Non-pigmented ciliary epithelial cell (primary cell): ENCODE measurements at regions not wholly inside any gene's neighbourhood (a gene's known extent, or its start where the extent isn't known, plus 50 kb on each side); places are given as distances from the start of the nearest gene placed in this dataset.
"Not testable (repeated sequence)": the region's sequence is repeated elsewhere in the genome, so short reads cannot be mapped to it uniquely, and the experiment has no call there.

Experiments
- DNase-seq: peaks from one replicate; pipeline ENCODE4 v3.0.0-alpha.2; 2010; ENCODE audit warnings: low read depth

DNA sequence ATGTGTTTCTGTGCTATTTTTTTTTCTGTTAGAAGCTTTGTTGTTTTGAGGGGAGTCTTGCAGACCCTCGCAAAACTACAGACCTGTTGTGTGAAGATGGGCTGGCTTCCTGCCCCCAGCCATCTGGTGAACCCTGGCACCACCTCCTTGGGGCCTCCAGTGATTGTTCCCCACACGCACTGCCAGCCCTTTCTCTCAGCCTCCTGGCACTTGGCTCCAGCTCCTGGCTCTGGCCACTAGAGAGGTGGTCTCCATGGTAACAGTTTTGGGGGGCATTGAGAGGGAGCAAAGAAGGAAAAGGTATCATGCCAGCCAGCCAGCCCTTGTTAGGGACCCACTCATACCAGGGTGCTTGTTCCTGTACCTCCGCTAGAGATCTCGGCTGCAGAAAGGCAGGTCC lies 176.4 kb upstream of the RPH3A start:
- DNase-seq = no peak

DNA sequence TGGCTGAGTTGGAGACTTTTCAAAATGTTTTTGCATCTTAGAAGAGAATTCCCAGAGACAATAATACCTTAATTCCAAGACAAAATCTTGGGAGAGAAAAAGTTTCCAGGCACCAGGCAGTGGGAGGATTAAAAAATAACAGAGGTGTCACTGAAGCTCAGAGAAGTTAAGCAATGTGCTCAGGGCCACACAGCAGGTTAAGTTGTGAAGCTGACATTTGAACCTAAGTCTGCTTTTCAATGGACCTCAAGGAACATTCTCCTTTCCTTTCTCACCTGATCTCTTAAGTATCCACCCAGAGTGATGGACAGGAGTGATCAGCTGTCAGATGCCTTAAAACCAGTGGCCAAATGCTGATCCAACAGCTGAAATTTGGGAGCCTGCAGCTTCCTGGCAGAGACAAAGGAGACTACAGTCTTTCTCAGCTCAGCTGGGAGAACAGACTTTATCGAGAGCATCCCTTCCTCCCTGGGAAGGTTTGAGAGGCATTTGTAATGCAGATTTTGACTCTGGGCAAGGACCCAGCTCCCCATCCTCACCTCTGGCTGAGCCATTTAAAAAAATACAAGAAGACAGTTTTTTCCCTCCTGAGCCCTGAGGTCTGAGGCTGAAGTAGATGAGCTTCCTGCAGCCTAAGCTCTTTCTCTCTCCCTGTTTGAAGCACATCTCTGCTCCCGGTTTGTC lies 174.9 kb upstream of the RPH3A start:
- no peak for DNase-seq

DNA sequence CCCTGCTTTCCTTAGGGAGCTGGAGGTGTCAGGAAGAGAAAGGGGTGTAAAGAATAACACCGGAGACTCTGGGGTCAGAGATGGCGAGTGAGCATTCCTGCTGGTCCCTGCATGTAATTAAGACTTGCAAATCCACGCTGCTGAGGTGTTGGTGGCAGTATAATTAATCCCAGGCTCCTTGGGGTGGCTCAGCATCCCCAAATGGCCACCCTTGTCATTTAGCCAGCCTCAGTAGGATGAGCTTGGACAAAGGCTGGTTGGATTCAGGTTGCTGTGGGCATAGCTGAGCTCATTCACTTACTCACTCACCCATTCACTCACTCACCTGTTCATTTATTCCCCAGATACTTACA lies 174.4 kb upstream of the RPH3A start:
- DNase-seq = no peak

DNA sequence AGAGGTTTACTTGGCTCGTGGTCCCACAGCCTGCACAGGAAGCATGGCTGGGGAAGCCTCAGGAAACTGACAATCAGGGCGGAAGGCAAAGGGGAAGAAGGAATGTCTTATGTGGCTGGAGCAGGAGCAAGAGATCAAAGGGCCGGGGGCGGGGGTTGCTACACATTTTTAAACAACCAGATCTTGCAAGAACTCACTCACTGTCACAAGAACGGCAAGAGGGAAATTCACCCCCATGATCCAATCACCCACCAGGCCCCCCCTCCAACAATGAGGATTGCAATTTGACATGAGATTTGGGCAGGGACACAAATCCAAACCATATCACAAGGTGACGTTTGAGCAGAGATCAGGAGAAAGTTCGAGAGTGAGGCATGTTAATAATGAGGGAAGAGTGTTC lies 163.7 kb upstream of the RPH3A start:
- no peak for DNase-seq

DNA sequence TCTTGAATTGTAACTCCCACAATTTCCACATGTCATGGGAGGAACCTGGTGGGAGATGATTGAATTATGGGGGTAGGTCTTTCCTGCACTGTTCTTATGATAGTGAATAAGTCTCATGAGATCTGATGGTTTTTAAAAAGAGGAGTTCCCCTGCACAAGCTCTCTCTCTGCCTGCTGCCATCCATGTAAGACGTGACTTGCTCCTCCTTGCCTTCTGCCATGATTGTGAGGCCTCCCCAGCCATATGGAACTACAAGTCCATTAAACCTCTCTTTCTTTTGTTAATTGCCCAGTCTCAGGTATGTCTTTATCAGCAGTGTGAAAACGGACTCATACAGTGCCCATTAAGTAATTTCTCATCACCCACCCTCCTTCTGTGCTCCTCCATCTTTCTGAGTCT lies 159.6 kb upstream of the RPH3A start:
- not testable (repeated sequence) for DNase-seq

DNA sequence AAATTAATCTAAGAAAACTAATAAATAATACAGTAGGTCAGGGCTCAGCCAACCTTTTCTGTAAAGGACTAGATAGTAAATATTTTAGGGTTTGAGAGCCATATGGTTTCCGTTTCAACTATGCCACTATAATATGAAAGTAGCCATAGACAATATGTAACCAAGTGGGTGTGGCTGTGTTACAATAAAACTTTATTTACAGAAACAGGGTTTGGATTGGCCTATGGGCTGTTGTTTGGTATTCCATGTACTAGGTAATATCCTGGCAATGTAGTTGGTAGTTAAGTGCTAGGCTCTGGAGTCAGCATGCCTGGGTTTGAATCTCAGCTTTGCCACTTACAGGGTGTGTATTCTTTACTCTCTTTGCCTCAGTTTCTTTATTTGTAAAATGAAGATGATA lies 156.5 kb upstream of the RPH3A start:
- no peak for DNase-seq

DNA sequence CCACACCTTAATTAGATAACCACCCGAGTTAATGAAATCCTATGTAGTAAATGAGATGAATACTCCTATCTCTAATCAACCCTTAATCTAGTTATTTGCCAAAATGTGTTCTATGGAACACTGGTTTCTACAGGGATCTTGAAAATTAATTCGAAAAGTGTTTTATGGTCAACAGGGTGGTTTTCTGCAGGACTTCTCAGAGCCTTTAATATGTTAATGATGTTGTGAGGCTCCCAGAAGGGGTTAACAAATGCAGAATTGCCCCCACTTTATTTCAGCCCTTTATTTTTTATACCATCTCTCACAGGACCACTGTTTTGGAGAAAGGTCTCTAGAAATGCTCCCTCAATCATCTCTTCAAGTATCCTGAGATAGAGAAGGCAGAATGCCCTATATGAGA lies 153.1 kb upstream of the RPH3A start:
- DNase-seq = no peak

DNA sequence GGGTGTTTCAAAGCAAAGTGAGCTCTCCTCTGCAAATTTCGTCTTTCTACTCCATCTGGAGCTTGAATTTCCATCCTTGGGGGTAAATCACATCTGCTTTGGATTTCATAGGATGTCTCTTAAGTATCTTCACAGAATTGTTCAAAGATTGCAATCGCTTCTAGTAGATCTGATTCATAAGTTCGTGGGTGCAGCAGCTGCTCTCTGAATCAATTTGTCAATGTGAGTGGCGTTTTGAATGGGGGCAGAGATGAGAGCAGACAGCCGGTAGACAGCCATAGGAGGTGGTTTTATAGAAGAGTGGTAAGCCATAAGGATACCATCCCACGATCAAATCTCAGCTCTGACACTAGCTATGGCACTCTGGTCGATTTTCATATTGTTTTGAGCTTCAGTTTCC lies 146.0 kb upstream of the RPH3A start:
- no peak for DNase-seq

DNA sequence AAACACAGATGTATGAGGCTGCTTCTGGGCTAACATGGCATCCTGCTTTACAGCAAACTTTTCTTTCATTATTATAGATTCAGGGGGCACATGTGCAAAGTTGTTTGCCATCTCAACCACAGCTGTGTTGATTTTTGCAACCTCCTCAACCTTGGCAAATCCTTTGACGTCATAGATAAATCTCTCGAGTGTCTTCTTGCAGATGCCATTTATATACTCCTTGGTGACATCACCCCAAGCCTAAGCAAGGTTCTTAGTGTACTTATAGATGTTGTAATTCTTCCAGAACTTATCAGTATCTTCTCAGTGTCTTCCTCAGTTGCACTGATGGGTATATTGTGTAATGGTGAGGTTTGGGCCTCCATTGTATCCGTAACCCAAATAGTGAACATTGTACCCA lies 135.4 kb upstream of the RPH3A start:
- no peak for DNase-seq

DNA sequence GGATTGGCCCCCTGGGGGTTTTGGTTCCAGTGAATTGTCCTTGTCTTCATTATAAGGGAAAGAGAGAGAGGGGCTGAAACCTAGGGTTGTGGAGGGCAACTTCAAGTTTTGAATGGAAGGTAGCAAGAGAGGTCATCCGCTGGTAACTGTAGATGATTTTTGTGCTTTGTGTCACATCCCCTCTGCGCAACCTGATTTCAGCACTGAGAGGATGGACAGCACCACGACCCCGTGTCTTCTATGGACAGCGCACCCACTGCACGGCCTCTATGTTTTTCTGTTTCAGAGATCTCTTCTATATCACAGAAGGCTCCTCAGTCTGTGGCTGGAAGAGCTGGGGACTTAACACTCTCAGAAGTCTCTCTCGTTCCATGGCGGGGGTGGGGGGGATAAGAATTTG lies 127.0 kb upstream of the RPH3A start:
- no peak for DNase-seq

DNA sequence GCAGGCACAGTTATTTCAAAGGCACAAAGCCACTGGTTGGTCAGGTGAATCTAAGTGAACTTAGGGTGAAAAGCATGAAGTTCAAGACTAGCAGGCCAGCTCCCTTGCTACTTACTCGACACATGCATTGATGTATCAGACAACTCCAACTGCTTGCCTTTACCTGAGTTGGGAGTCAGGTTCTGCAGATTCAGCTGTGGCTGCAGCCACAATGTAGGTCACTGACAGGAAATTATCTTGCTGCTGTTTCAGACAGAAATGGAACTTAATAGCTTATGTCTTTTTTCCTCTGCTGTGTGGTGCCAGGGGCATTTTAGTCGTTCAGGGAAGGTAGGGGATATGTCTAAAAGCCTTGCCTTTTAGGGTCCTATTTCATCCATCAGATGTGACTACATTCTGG lies 125.6 kb upstream of the RPH3A start:
- DNase-seq = no peak

DNA sequence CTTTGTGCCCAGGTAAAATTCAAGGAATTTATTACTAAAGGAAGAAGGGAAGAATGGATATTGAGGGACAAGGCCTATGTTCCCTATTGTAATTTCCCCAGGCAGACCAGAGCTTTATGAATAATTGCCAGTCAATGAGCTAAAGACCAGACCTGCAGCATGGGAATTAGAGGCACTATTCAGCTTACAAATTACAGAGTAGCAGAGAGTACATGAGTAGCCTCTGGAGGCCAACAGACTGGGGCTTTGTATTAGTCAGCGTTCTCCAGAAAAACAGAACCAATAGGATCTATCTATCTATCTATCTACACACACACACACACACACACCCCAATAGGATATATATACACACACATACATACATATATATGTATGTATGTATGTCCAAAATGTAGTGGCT lies 120.0 kb upstream of the RPH3A start:
- no peak for DNase-seq

DNA sequence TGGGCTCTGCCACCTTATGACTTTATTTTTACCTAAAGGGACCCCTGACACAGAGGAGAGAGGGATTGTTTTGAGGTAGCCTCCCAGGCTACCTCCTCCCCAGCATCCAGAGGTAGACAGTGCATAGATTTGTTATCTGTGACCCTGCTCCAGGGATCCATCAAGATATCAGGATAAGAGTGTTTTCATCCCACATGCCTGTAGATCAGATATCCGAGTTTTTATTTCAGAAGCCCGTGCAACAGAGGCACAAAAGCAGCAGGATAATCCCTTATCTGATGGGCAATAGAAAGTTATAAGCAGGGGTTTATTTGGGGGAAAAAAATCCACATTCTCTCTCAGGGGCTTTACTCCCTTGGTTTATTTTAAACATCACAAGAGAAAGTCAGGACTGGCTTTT lies 117.0 kb upstream of the RPH3A start:
- DNase-seq = no peak

DNA sequence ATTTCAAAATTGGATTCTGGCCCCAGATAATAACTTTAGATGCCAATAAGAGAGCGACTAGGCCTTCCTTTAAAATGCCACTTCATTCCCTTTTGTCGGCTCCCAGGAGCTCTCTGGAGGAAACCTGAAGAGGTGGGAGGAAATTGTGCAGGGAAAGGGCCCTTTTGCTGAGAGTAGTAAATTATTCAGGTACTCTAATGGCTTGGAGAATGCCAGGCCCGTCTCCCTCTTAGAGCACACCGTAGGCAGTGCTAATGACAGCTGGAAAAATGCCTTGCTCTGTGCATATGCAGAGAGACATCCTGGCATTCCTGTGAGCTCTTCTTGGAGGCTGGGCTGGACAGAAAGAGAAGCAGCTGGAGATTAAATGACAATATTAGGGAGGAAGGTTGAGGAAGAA lies 115.0 kb upstream of the RPH3A start:
- DNase-seq = no peak

DNA sequence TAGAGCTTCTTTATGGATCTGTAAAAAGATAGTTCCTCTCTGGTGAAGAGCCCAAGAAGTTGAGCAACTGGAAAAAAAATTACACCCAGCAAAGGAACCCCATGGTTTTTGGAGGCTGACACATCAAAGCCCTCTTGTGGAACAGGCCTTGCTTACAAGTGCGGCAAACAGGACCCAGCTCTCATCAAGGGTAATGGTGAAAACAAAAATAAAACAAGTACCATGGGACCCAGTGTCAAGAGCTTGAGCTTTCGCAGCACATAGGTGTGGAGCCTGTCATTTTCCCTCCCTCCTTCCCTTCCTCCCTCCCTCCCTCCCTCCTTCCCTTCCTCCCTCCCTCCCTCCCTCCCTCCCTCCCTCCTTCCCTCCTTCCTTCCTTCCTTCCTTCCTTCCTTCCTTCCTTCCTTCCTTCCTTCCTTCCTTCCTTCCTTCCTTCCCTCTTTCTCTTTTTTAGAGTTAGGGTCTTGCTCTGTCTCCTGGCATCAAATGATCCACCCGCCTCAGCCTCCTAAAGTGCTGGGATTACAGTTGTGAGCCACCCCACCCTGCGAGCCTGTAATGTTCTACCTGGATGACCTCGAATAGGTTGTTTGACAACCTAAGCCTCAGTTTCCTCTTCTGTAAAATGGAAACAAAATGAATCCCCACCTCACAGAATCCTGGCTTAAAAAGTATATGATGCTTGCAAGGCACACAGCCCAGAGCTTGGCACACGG lies 114.3 kb upstream of the RPH3A start:
- DNase-seq = no peak

DNA sequence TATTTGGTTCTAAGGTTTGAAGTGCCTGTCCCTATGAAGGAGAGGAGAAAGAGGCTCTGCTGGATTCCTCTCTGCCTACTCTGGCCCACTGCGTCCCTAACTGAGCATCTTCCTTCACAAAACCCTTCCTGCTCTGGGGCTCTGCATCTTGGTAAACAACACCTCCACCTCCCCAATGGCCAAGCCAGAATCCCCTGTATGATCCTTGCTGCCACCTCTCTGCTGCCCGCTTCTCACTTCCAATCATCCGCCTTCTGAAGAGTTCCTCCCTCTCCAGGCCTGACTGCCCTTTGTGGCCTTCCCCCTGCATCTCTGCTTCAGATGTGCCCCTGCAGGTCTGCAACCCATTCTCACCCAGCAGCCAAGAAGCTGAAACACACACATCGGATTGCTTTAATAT lies 110.6 kb upstream of the RPH3A start:
- no peak for DNase-seq

DNA sequence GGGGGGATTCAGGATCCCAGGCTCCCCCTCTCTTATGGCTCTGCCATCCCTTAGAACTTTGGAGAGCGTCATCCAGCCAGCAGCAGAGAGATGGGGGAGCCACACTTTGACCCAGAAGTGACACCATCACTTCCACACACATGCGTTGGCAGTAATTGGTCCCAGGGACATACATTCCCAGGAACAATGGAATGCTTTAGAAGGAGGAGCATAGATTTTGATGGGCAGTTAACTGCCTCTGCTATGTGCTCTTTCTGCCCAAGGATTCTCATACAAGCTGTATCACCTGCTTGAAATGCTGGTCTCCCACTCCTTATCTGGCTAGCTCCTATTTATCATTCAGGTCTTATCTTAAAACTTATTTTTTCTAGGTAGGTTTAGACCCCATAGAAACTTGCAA lies 109.0 kb upstream of the RPH3A start:
- DNase-seq = no peak

DNA sequence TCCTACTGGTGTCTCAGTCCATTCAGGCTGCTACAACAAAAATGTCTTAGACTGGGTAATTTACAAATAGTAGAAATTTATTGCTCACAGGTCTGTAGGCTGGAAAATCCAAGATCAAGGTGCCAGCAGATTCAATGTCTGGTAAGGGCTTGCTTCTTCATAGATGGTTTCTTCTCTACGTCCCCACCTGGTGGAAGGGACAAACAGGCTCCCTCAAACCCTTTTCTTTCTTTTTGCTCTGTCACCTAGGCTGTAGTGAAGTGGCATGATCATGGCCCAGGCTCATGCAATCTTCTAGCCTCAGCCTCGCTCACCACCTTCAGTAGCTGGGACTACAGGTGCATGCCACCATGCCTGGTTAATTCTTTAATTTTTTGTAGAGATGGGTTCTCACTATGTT lies 106.8 kb upstream of the RPH3A start:
- DNase-seq = no peak

DNA sequence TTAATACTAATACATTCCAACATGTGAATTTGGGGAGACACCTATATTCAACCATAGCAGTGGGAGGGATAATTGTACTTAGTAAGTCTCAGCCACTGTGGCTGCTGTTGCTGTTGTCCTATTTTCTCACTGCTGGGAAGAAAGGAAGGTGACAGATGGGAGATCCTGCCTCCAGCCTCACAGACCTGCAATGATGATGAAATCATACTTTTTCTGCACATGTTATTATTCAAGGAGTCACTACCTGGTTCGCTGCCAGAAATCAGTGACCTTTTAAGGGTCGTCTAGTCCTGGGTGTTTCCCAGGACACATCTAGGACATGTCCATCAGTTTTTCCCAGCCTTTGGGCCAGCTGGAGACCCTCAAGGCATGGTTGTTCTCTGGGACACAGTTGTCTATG lies 106.2 kb upstream of the RPH3A start:
- no peak for DNase-seq

DNA sequence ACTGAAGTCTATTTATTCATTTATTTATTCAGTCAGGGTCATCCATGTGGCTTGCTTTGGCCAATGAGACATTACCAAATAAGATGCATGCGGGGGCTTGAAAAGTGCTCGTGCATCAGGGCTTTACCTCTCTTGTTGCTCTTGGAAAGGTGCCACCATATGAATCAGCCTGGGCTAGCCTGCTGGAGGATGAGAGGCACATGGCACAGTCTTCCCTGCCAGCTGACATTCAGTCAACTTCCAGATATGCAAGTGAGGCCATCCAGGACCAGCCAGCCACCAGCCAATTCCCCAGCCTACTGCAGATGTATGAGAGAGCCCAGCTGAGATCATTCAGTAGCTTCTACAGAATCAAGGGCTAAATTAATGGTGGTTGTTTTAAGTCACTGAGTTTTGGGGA lies 105.2 kb upstream of the RPH3A start:
- DNase-seq = peak; percentile 1

DNA sequence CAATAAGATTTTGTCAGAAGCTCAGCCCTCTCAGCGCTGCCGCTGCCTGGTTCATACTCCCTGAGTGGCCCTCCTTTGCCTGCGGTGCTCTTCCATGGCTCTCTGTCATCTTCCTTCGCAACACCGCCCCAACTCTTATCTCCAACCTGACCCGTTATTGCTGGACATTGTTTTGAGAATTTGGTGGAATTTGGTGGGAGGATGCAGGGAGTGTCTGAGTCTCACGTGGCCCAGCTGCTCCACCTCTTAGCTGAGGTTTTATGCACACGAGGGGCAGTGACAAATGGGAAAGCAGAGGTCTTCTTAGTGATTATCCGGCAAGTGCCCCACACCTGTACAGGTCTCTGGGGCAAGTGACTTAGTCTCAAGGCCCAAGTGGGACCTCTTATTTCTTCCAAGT lies 97.5 kb upstream of the RPH3A start:
- DNase-seq = no peak

DNA sequence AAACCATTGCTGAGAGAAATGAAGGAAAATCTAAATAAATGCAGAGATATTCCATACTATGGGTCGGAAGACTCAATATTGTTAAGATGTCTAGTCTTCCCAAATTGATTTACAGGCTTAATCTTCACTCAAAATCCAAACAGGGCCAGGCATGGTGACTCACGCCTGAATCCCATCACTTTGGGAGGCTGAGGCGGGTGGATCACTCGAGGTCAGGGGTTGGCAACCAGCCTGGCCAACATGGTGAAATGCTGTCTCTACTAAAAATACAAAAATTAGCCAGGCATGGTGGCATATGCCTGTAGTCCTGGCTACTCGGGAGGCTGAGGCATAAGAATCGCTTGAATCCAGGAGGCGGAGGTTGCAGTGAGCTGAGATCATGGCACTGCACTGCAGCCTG lies 94.1 kb upstream of the RPH3A start:
- not testable (repeated sequence) for DNase-seq

DNA sequence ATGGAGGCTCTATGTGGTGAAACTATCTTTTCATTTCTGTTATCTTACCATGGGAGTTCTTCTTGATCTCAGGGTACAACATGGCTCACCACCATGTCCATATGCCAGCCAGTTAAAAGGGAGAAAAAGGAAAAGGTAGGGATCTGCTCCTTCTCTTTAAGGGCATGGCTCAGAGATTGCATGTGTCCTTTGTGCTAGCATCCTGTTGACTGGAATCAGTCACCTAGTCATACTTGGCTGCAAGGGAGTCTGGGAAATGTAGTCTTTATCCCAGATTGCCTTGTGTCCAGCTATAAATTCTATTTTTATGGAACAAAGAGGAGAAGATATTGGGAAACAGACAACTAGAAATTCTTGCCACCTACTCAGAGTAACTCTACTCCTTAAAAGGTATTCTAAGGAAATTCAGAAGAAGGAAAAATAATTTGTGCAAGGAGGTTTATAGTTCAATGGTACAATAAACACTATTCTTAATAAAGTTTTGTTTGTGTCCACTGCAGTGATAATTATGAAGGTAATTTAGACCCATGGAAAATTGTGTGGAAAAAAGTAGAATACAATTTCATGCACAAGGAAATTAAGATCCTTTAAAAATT lies 86.4 kb upstream of the RPH3A start:
- DNase-seq = no peak

DNA sequence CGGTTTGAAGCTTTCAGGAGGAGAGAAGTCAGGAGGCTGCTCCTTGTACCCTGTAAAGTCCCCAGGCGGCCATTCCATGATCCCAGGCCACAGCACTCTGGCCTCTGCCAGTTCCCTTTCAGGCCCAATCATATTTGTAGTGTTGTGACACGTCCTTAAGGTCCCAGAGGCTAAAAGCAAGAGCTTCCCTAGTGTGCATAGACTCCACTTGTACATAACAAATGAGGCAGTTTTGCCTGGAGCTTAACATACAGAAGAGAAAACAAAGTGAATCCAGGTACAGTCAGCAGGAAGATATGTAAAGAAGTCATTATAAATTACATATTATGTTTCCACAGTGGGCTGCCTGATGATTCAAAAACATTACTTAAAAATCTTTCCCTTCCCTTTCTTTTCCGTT lies 81.1 kb upstream of the RPH3A start:
- DNase-seq = no peak
